ENCODE measurements at regions not wholly inside any gene's neighbourhood (a gene's known extent, or its start where the extent isn't known, plus 50 kb on each side); places are given as distances from the start of the nearest gene placed in this dataset.

DNA sequence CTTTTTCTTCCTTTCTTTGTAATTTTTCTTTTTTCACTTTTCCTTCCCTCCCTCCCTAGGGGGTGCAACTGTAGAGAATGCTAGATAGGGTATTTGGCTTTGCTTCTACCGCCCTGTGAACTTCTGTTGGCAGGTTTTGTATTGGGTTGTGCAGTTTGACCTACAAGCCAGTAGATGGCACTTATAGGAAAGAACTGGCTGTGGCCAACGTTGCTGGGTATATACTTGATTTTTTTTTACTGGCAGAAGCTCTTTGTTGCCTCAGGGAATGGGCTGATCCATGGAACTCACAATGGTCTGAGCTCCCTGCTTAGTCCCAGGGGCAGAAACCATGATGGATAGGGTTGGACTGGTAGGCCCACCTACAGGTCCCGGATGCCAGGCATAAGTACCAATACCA lies 1019.5 kb upstream of the LRRTM1 start:
- TF ChIP-seq CTCF (IDR thresholded peaks at IDR 0.05; ENCODE audit: low read depth, low read length, poor library complexity, severe bottlenecking), result peak; percentile 39
- no peak for TF ChIP-seq EZH2phosphoT487 (IDR thresholded peaks at IDR 0.05; ENCODE audit: borderline replicate concordance, low read length)

Measured in DOHH2 (cell line).